HEK293 (cell line): ENCODE measurements at regions not wholly inside any gene's neighbourhood (a gene's known extent, or its start where the extent isn't known, plus 50 kb on each side); places are given as distances from the start of the nearest gene placed in this dataset.

Source experiments
- BCL11A ChIP-seq: fragments of 450-650 bp; formaldehyde crosslinking; IDR thresholded peaks from 2 replicates; pipeline ENCODE4 v1.5.1; 2016; ENCODE audit warnings: low read depth, missing biosample characterization, missing genetic modification characterization
- CTCF ChIP-seq: fragments of 450-650 bp; formaldehyde crosslinking; IDR thresholded peaks from 2 replicates; pipeline ENCODE4 v1.5.1; 2016; ENCODE audit warnings: missing biosample characterization, missing genetic modification characterization
- HOXD13 ChIP-seq: sonication (generic); formaldehyde crosslinking; IDR thresholded peaks from 2 replicates; pipeline ENCODE4 v1.8.0; 2022; ENCODE audit warnings: missing genetic modification reagents, borderline replicate concordance
- IKZF3 ChIP-seq: fragments of 450-650 bp; IDR thresholded peaks from 2 replicates; pipeline ENCODE4 v1.5.0; 2018; ENCODE audit warnings: missing biosample characterization, mild to moderate bottlenecking, missing genetic modification characterization, moderate library complexity
- YY1 ChIP-seq: fragments of 450-650 bp; formaldehyde crosslinking; IDR thresholded peaks from 2 replicates; pipeline ENCODE4 v1.5.1; 2018; ENCODE audit warnings: missing biosample characterization, missing genetic modification characterization
- ZNF274 ChIP-seq, 2 experiments: fragments of 200-500 bp in 1 of 2; fragments of 450-650 bp in 1 of 2; sonication (Bioruptor generic) in 1 of 2; formaldehyde crosslinking in 1 of 2; IDR thresholded peaks; 2 replicates each; pipeline versions ENCODE4 v1.5.1 to v1.6.1; 2014 to 2016; ENCODE audit warnings: borderline replicate concordance in 1 of 2, inconsistent platforms in 1 of 2, low read length in 1 of 2, missing biosample characterization in 1 of 2, missing genetic modification characterization in 1 of 2
- ZNF423 ChIP-seq: fragments of 450-650 bp; formaldehyde crosslinking; IDR thresholded peaks from 2 replicates; pipeline ENCODE4 v1.5.1; 2016; ENCODE audit warnings: missing biosample characterization, missing genetic modification characterization
- ZNF514 ChIP-seq: fragments of 450-650 bp; formaldehyde crosslinking; IDR thresholded peaks from 2 replicates; pipeline ENCODE4 v1.5.1; 2016; ENCODE audit warnings: missing biosample characterization, missing genetic modification characterization
- ZNF792 ChIP-seq: fragments of 450-650 bp; formaldehyde crosslinking; IDR thresholded peaks from 2 replicates; pipeline ENCODE4 v1.5.1; 2016; ENCODE audit warnings: missing biosample characterization, missing genetic modification characterization

- TF ChIP-seq ZNF274 (IDR thresholded peaks at IDR 0.05; ENCODE audit: low read length) (no peak), ZNF274 (tag by site-specific recombination; IDR thresholded peaks at IDR 0.05; ENCODE audit: borderline replicate concordance) (no peak), CTCF (tag by site-specific recombination) (no peak), YY1 (tag by site-specific recombination) (no peak), ZNF514 (tag by site-specific recombination) (no peak), HOXD13 (CRISPR knock-in tag) (no peak), ZNF423 (no peak), ZNF792 (tag by site-specific recombination) (no peak), BCL11A (tag by site-specific recombination) (no peak), IKZF3 (tag by site-specific recombination) (no peak)
Measured at GRCh38 chr15:39260391-39260790, 320.5 kb upstream of the THBS1 start.
